ENCODE measurements at regions not wholly inside any gene's neighbourhood (a gene's known extent, or its start where the extent isn't known, plus 50 kb on each side); places are given as distances from the start of the nearest gene placed in this dataset.
"Not testable (repeated sequence)": the region's sequence is repeated elsewhere in the genome, so short reads cannot be mapped to it uniquely, and the experiment has no call there.

GRCh38 chrX:79026742-79027141 lies 81.6 kb downstream of the P2RY10 start:
- not testable (repeated sequence) for TF ChIP-seq EZH2 (IDR thresholded peaks at IDR 0.05; ENCODE audit: insufficient read depth, poor library complexity, severe bottlenecking); EZH2phosphoT487 (IDR thresholded peaks at IDR 0.05; ENCODE audit: insufficient read depth, low read depth)

Data from GM23248 (cell line).